WTC11 (cell line): ENCODE measurements at regions not wholly inside any gene's neighbourhood (a gene's known extent, or its start where the extent isn't known, plus 50 kb on each side); places are given as distances from the start of the nearest gene placed in this dataset.

ENCODE experiments used
- ATAC-seq: fragments of 200-7000 bp; cut with Tn5 transposase; 2 replicates; pipeline ENCODE4 v1.10.0; 2021; ENCODE audit warnings: mild to moderate bottlenecking, moderate library complexity
- CTCF ChIA-PET: fragments of 300-600 bp; sonication (Branson Sonifier 250); formaldehyde crosslinking; loops from one replicate; lab custom pipeline; 2021; ENCODE audit warnings: antibody characterized with exemption; lab: Charles Lee
- POLR2A ChIA-PET: fragments of 350-600 bp; sonication (Branson Sonifier 250); formaldehyde crosslinking; loops from one replicate; lab custom pipeline; 2021; ENCODE audit warnings: antibody characterized with exemption; lab: Charles Lee
- DNase-seq: peaks from one replicate; pipeline ENCODE4 v3.0.0; 2021; ENCODE audit warnings: low spot score
- H3K27ac Mint-ChIP-seq: 2 replicates; pipeline ENCODE4 v1.8.0; 2021; ENCODE audit warnings: mixed read lengths
- H3K27me3 Mint-ChIP-seq: 2 replicates; pipeline ENCODE4 v1.8.0; 2021; ENCODE audit warnings: low read depth, mild to moderate bottlenecking, moderate library complexity, mixed read lengths
- H3K36me3 Mint-ChIP-seq: 2 replicates; pipeline ENCODE4 v1.8.0; 2021; ENCODE audit warnings: mixed read lengths
- H3K4me1 Mint-ChIP-seq: 2 replicates; pipeline ENCODE4 v1.8.0; 2022; ENCODE audit warnings: mixed read lengths
- H3K4me3 Mint-ChIP-seq: 2 replicates; pipeline ENCODE4 v1.8.0; 2021; ENCODE audit warnings: mild to moderate bottlenecking, moderate library complexity, mixed read lengths
- H3K9me3 Mint-ChIP-seq: 2 replicates; pipeline ENCODE4 v1.8.0; 2021; ENCODE audit warnings: mixed read lengths
- ATF6 ChIP-seq: sonication (generic); formaldehyde crosslinking; IDR thresholded peaks from 2 replicates; pipeline ENCODE4 v1.8.1; 2023; ENCODE audit warnings: mild to moderate bottlenecking, missing genetic modification reagents
- CREM ChIP-seq: sonication (generic); formaldehyde crosslinking; IDR thresholded peaks from 2 replicates; pipeline ENCODE4 v1.8.1; 2022; ENCODE audit warnings: mild to moderate bottlenecking, missing genetic modification reagents, moderate library complexity
- CTCF ChIP-seq: fragments of 200-600 bp; IDR thresholded peaks from 2 replicates; pipeline ENCODE4 v1.8.0; 2022; ENCODE audit warnings: antibody characterized with exemption
- E2F5 ChIP-seq: sonication (generic); formaldehyde crosslinking; IDR thresholded peaks from 2 replicates; pipeline ENCODE4 v1.8.1; 2022; ENCODE audit warnings: mild to moderate bottlenecking, moderate library complexity, missing genetic modification reagents
- ELF4 ChIP-seq: sonication (generic); formaldehyde crosslinking; IDR thresholded peaks from 2 replicates; pipeline ENCODE4 v1.8.1; 2022; ENCODE audit warnings: low read depth, mild to moderate bottlenecking, moderate library complexity, missing genetic modification reagents
- EMX1 ChIP-seq: fragments of 250-450 bp; sonication (Bioruptor Pico); IDR thresholded peaks from 2 replicates; pipeline ENCODE4 v1.8.0; 2021; ENCODE audit warnings: mild to moderate bottlenecking
- FOXP4 ChIP-seq: sonication (generic); formaldehyde crosslinking; IDR thresholded peaks from 2 replicates; pipeline ENCODE4 v1.8.0; 2022; ENCODE audit warnings: mild to moderate bottlenecking, missing genetic modification reagents
- HMGA2 ChIP-seq: fragments of 250-450 bp; sonication (Bioruptor Pico); IDR thresholded peaks from 2 replicates; pipeline ENCODE4 v1.4.0; 2021; ENCODE audit warnings: mild to moderate bottlenecking, moderate library complexity
- IRF2 ChIP-seq: sonication (generic); formaldehyde crosslinking; IDR thresholded peaks from 2 replicates; pipeline ENCODE4 v1.8.0; 2022; ENCODE audit warnings: low read depth, missing genetic modification reagents, borderline replicate concordance
- JAZF1 ChIP-seq: fragments of 250-450 bp; sonication (Bioruptor Pico); IDR thresholded peaks from 2 replicates; pipeline ENCODE4 v1.9.0; 2021; ENCODE audit warnings: moderate library complexity, mild to moderate bottlenecking, inconsistent platforms
- KAT7 ChIP-seq: sonication (generic); formaldehyde crosslinking; IDR thresholded peaks from 2 replicates; pipeline ENCODE4 v1.8.1; 2023; ENCODE audit warnings: missing genetic modification reagents, mild to moderate bottlenecking, borderline replicate concordance
- MLX ChIP-seq: sonication (generic); formaldehyde crosslinking; IDR thresholded peaks from 2 replicates; pipeline ENCODE4 v1.8.1; 2023; ENCODE audit warnings: mild to moderate bottlenecking, missing genetic modification reagents, moderate library complexity
- MXD4 ChIP-seq: fragments of 250-450 bp; sonication (Bioruptor Pico); IDR thresholded peaks from 2 replicates; pipeline ENCODE4 v1.8.0; 2021; ENCODE audit warnings: mild to moderate bottlenecking, moderate library complexity, borderline replicate concordance
- NR1H2 ChIP-seq: sonication (generic); formaldehyde crosslinking; IDR thresholded peaks from 2 replicates; pipeline ENCODE4 v1.9.0; 2021; ENCODE audit warnings: mild to moderate bottlenecking, moderate library complexity, missing genetic modification reagents
- NR2C2 ChIP-seq: sonication (generic); formaldehyde crosslinking; IDR thresholded peaks from 2 replicates; pipeline ENCODE4 v1.8.0; 2022; ENCODE audit warnings: mild to moderate bottlenecking, missing genetic modification reagents
- SP1 ChIP-seq: sonication (generic); formaldehyde crosslinking; conservative IDR thresholded peaks from 2 replicates; pipeline ENCODE4 v1.8.1; 2022; ENCODE audit warnings: missing genetic modification reagents
- STAT6 ChIP-seq: sonication (generic); formaldehyde crosslinking; conservative IDR thresholded peaks from 2 replicates; pipeline ENCODE4 v1.8.1; 2023; ENCODE audit warnings: mild to moderate bottlenecking, low read depth, missing genetic modification reagents, moderate library complexity
- TEAD1 ChIP-seq: sonication (generic); formaldehyde crosslinking; IDR thresholded peaks from 2 replicates; pipeline ENCODE4 v1.8.0; 2022; ENCODE audit warnings: mild to moderate bottlenecking, missing genetic modification reagents
- ZNF219 ChIP-seq: sonication (generic); formaldehyde crosslinking; IDR thresholded peaks from 2 replicates; pipeline ENCODE4 v1.8.0; 2023; ENCODE audit warnings: missing genetic modification reagents, mild to moderate bottlenecking, borderline replicate concordance
- ZNF423 ChIP-seq: fragments of 250-450 bp; sonication (Bioruptor Pico); IDR thresholded peaks from 2 replicates; pipeline ENCODE4 v2.1.2; 2022; ENCODE audit warnings: mild to moderate bottlenecking, moderate library complexity
- ZSCAN18 ChIP-seq: fragments of 250-450 bp; sonication (Bioruptor Pico); IDR thresholded peaks from 2 replicates; pipeline ENCODE4 v2.1.2; 2022; ENCODE audit warnings: mild to moderate bottlenecking, moderate library complexity

GRCh38 chr3:39657775-39658174 is 151.6 kb upstream of the MYRIP start (continued):
- TF ChIP-seq ZSCAN18 (CRISPR knock-in tag) (no peak), CTCF (no peak), CREM (CRISPR knock-in tag) (no peak), E2F5 (CRISPR knock-in tag) (no peak), TEAD1 (CRISPR knock-in tag) (no peak), HMGA2 (CRISPR knock-in tag) (no peak), NR2C2 (no peak), ATF6 (CRISPR knock-in tag) (no peak), MXD4 (CRISPR knock-in tag) (no peak), IRF2 (CRISPR knock-in tag) (no peak), EMX1 (no peak), KAT7 (CRISPR knock-in tag) (no peak), ZNF219 (no peak)

- ATAC-seq, result no peak
- POLR2A ChIA-PET, result no interaction called here
- Mint-ChIP-seq H3K27me3 (no peaks in the 10 kb centered on the region), H3K27ac (no peak overlapping the region)
- TF ChIP-seq JAZF1 (CRISPR knock-in tag), result no peak
- no peak for TF ChIP-seq KAT7 (CRISPR knock-in tag)
- TF ChIP-seq ZNF423 (CRISPR knock-in tag), result no peak
- TF ChIP-seq FOXP4 (CRISPR knock-in tag), result no peak
- no peak for TF ChIP-seq NR1H2 (CRISPR knock-in tag)
- TF ChIP-seq SP1 (CRISPR knock-in tag), result no peak
- no peak for TF ChIP-seq STAT6
- TF ChIP-seq ELF4 (CRISPR knock-in tag), result no peak
- TF ChIP-seq MLX, result no peak
- TF ChIP-seq, all 79 proteins: peak for 0
- no peak overlapping the region for H3K4me3 Mint-ChIP-seq
- CTCF ChIA-PET, result interaction anchor here (1.0 kb wide), 1 partner anchor 644 kb away, joined by 3 read pairs; no protein-coding TSS in a partner anchor
- H3K36me3 Mint-ChIP-seq, result peaks cover 5% of the 10 kb centered on the region
- H3K9me3 Mint-ChIP-seq, result peaks cover 16% of the 10 kb centered on the region
- H3K4me1 Mint-ChIP-seq, result no peaks in the 10 kb centered on the region
- DNase-seq, result no peak
These were observed 144.5 kb upstream of the MYRIP start for GRCh38 chr3:39664931-39665330.
